IPS-NIHi7 (cell line): ENCODE measurements at regions not wholly inside any gene's neighbourhood (a gene's known extent, or its start where the extent isn't known, plus 50 kb on each side); places are given as distances from the start of the nearest gene placed in this dataset.

Source experiments
- DNase-seq: peaks from one replicate; pipeline ENCODE4 v3.0.0; 2012; ENCODE audit warnings: mixed read lengths; ENCODE audit errors: extremely low spot score

DNA sequence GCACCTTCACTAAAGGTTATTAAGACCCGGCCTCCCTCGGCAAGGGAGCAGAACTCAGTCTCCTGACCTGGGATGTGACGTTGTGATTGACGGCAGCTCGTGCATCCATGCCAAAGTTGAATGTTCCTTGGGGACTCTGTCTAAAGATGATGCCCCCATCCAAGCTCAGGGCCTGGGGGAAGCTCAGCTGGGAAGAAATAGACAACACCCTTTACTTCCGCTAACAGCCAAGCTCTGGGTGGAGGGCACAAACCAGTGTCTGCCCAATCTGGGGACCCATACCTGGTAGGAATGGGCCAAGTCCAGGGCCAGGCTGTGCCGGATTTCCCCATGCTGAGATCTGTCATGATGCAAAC is 95.4 kb downstream of the RMI2 start:
- DNase-seq: no peak

GRCh38 chr16:11445486-11445885 is 100.2 kb downstream of the RMI2 start:
- DNase-seq: no peak

DNA sequence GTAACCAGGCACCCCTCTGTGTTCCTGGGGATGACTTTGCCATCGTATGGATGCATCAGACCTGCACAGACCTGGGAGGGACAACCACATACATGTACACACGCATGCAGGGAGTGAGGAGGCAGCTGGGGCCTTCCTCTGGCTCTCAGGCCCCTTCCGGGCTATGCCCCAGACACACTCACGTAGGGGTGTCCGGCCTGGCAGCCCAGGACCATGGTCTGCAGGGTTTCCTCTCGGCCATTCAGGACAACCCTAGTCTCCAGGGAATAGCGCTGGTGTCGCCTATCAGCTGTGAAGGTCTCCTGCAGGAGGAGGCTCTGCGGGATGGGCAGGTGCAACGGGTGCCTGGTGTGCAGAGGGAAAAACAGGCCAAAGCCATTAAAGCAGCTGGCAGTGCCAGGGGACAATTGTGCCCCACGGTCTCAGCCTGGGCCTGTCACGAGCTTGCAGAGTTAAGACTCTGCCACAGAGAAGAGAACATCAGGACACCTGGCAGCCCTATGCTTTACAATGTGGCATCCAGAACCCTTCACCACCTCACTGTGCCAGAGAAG is 101.4 kb downstream of the RMI2 start:
- DNase-seq: no peak

GRCh38 chr16:11447272-11447671 is 102.0 kb downstream of the RMI2 start:
- DNase-seq: no peak

GRCh38 chr16:11447836-11448235 is 102.6 kb downstream of the RMI2 start:
- DNase-seq: no peak

DNA sequence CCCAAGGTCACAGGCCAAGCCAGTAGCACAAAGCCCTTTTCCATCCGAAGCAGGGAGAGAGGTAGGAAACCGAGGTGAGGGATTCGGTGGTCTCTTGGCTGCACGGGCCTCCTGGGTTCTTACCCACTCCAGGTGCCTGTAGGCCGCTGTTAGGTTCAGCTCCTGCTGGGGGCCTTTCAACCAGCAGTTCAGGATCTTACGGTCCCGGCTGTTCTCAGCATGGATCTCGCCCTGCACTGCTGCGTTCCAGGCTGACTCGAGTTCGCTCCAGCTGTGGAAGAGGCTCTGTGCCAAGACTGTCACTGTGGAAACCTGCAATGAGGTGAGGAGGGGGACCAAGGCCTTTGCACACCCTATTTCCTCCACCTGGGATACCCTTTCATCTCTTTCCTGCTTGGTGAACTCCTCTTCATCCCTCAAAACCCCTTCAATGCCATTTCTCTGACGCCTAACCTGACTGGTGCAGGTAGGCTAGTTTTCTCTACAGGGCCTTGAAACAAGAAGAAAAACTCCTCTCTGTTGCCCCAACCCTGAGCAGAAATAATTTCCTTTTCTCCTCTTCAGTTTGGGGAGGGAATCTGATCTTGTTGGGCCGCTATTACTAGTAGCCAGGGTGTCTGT is 103.6 kb downstream of the RMI2 start:
- no peak for DNase-seq

DNA sequence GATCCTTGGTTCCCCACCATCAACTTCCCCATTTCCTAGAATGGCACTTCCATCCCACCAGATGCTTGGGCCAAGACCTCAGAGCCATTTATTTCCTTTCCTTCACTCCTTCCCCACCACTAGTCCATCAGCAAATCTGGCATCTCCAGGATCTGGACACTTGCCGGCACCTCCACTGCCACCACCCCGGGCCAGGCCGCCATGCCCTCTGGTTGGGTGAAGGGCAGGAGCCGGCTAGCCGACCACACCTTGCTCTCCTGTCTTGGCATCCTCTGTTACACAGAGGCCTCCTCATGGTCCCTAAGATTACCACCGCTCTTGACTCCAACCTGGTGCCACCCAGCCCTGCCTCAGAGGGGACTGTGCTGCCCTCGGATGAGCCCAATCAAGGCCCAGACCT is 104.5 kb downstream of the RMI2 start:
- DNase-seq: no peak

- DNase-seq: no peak
Observed at GRCh38 chr16:11450136-11450535, 104.9 kb downstream of the RMI2 start.

- DNase-seq: no peak
Observed at GRCh38 chr16:11452298-11452697, 107.0 kb downstream of the RMI2 start.

- no peak for DNase-seq
Observed at GRCh38 chr16:11452746-11453389, 107.6 kb downstream of the RMI2 start.

- no peak for DNase-seq
Observed at GRCh38 chr16:11456741-11457140, 111.5 kb downstream of the RMI2 start.

GRCh38 chr16:11459722-11460121 is 114.5 kb downstream of the RMI2 start:
- no peak for DNase-seq

GRCh38 chr16:11460820-11461594 is 115.7 kb downstream of the RMI2 start:
- no peak for DNase-seq

- no peak for DNase-seq
Observed at GRCh38 chr16:11461595-11461990, 116.3 kb downstream of the RMI2 start.

- DNase-seq: no peak
Observed at GRCh38 chr16:11462036-11462435, 116.8 kb downstream of the RMI2 start.

- no peak for DNase-seq
Observed at GRCh38 chr16:11462861-11463260, 117.6 kb downstream of the RMI2 start.

DNA sequence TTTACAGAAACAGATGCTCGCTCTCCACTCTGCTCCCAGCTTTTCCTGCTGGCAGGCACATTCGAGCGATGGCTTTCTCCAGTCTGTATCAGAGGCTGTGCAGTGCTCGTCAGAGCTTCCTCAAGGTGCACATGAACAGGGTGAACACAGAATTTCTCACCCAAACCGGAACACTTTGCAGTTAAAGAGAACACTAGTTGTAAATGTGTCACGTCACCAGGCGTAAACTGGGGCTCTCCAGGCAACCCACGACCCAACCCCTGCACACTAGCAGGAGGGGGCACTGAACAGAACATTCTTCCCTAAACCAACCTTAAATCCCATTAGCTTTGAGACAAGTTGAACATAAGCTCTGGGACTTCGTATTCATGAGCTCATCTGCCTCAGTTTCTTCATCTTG is 119.0 kb downstream of the RMI2 start:
- no peak for DNase-seq

DNA sequence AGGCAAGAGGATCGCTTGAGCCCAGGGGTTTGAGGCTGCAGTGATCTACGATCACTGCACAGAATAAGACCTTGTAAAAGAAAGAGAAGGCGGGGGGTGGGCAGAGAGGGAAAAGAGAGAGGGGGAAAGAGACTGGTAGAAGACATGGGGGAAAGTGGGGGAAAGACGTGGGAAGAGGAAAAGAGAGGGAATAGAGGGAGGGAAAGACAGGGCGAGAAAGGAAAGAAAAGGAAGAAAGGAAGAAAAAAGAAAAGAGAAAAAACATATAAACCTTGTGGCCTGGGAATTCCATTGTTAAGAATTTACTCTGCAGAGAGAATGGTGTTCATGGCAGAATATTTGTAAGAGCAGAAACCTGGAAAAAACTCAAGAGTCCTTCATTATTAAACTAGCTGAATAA is 120.4 kb downstream of the RMI2 start:
- no peak for DNase-seq

DNA sequence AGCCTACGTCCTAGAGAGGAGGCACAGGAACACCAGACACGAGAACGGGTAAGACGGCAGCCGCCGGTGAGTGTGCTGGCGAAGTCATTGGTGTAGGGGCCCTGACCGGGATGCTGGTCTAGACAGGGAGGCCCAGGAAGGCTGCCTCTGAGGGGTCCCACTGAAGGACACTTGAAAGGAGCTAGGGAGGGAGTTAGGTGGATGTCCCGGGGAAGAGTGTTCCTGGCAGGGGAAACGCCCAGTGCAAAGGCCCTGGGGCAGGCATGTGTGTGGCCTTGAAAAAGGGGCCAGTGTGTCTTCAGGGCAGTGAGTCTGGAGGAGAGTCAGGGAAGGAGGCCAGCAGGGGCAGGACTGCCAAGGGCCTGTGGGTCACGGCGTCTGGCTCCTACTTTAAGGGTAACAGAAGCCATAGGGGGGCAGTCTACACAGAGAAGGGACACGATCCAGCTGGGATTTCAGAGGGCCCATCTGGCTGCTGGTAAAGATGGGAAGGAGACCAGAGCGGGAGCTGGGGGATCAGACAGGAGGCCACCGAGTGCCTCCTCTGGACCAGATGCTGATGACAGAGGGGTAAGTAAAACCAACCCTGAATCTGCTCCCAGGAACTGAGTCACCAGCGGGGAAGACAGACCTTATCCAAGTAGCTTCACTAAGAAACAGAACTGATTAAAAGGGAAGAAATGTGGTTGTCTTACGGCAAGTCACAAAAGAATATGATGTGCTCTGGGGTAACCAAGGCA is 115.9 kb downstream of the LITAF start:
- no peak for DNase-seq

DNA sequence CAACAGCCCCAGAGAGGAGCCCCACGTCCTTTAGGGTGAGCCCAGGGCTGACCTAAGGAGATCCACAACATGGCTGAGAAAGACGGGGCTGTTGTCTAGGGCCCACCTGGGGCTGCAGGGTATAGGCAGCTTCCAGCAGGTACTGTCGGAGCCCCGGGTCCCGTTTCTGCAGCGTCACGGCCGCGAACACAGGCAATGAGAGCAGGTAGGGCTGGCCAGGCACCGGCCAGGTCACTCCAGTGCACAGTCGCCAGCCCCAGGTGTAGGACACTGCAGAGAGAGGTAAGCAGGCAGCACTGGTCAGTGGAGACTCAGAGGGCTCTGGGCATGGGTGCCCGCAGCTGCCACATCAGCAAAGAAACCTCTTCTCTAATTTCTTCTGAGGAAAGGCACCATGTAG is 115.2 kb downstream of the LITAF start:
- DNase-seq: no peak

DNA sequence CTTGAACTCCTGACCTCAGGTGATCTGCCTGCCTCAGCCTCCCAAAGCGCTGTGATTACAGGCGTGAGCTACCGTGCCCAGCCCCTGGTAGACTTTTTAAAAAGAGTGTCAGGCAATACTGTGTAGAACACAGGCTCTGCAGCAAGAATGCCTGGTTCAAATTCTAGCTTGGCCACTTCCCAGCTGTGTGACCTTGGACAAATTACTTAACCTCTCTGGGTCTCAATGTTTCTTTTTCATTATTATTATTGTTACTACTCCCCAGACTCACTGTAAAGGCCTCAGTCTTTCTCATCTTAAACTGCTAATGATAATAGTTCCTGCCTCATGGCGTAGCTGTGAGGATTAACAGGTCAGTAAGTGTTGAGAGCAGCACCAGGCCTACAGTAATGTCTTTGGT is 114.3 kb downstream of the LITAF start:
- DNase-seq: no peak

DNA sequence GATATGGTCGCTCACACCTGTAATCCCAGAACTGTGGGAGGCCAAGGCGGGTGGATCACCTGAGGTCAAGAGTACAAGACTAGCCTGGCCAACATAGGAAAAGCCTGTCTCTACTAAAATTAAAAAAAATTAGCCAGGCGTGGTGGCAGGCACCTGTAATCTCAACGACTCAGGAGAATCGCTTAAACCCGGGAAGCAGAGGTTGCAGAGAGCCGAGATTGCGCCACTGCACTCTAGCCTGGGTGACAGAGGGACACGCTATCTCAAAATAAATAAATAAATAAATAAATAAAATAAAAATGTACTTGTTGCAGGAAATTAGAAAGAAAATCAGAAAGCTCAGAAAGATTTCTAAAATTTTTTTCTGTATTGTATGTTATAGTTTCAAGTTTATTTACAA is 113.9 kb downstream of the LITAF start:
- no peak for DNase-seq
